ENCODE measurements at regions not wholly inside any gene's neighbourhood (a gene's known extent, or its start where the extent isn't known, plus 50 kb on each side); places are given as distances from the start of the nearest gene placed in this dataset.

- TF ChIP-seq CTCF (IDR thresholded peaks at IDR 0.05) (no peak), POLR2A (IDR thresholded peaks at IDR 0.05) (no peak)
These were observed 105.7 kb downstream of the LRRC30 start for GRCh38 chr18:7336623-7337022.

All from sigmoid colon (tissue), 3 donors.